ENCODE measurements at regions not wholly inside any gene's neighbourhood (a gene's known extent, or its start where the extent isn't known, plus 50 kb on each side); places are given as distances from the start of the nearest gene placed in this dataset.

GRCh38 chr11:69572861-69573260 lies 68.1 kb upstream of the CCND1 start:
- WGBS, 3 donors = 65 to 74% (median 66%) methylated on average over 5 of the region's 5 CpGs
- TF ChIP-seq EP300 (IDR thresholded peaks at IDR 0.05) (no peak), CTCF (IDR thresholded peaks at IDR 0.05) (no peak), POLR2A (IDR thresholded peaks at IDR 0.05) (no peak)
- Histone ChIP-seq H3K27me3 (no peaks in the 10 kb centered on the region), H3K9me3 (no peaks in the 10 kb centered on the region), H3K4me3 (no peak overlapping the region), H3K36me3 (no peaks in the 10 kb centered on the region), H3K27ac (no peak overlapping the region), H3K4me1 (ENCODE audit: insufficient read depth) (no peaks in the 10 kb centered on the region)
- no peak for DNase-seq
- intact Hi-C loops (cut with DNase I) = no loop called here

GRCh38 chr11:69573761-69574607 lies 67.0 kb upstream of the CCND1 start:
- TF ChIP-seq POLR2A (IDR thresholded peaks at IDR 0.05) = no peak
- TF ChIP-seq CTCF (IDR thresholded peaks at IDR 0.05) = no peak
- no peak for TF ChIP-seq EP300 (IDR thresholded peaks at IDR 0.05)
- no peak for DNase-seq
- H3K9me3 ChIP-seq = no peaks in the 10 kb centered on the region
- 72 to 83% (median 77%) methylated on average over 13 of the region's 13 CpGs for WGBS, 3 donors
- no peaks in the 10 kb centered on the region for H3K36me3 ChIP-seq
- no peak overlapping the region for H3K4me3 ChIP-seq
- H3K4me1 ChIP-seq (ENCODE audit: insufficient read depth) = no peaks in the 10 kb centered on the region
- H3K27ac ChIP-seq = no peak overlapping the region
- intact Hi-C loops (cut with DNase I) = no loop called here
- H3K27me3 ChIP-seq = no peaks in the 10 kb centered on the region

GRCh38 chr11:69574608-69575255 lies 66.2 kb upstream of the CCND1 start:
- Histone ChIP-seq H3K27me3 (no peaks in the 10 kb centered on the region), H3K4me1 (ENCODE audit: insufficient read depth) (no peaks in the 10 kb centered on the region), H3K4me3 (no peak overlapping the region), H3K27ac (no peak overlapping the region), H3K9me3 (no peaks in the 10 kb centered on the region), H3K36me3 (no peaks in the 10 kb centered on the region)
- no peak for DNase-seq
- WGBS, 3 donors = 84 to 86% (median 85%) methylated on average over 16 of the region's 16 CpGs
- intact Hi-C loops (cut with DNase I) = no loop called here
- no peak for TF ChIP-seq CTCF (IDR thresholded peaks at IDR 0.05)
- TF ChIP-seq POLR2A (IDR thresholded peaks at IDR 0.05) = no peak

GRCh38 chr11:69575296-69576068 lies 65.5 kb upstream of the CCND1 start:
- no peak for TF ChIP-seq CTCF (IDR thresholded peaks at IDR 0.05)
- TF ChIP-seq EP300 (IDR thresholded peaks at IDR 0.05) = no peak
- TF ChIP-seq POLR2A (IDR thresholded peaks at IDR 0.05) = no peak
- H3K4me3 ChIP-seq = no peak overlapping the region
- no peaks in the 10 kb centered on the region for H3K36me3 ChIP-seq
- intact Hi-C loops (cut with DNase I) = no loop called here
- no peak overlapping the region for H3K27ac ChIP-seq
- no peaks in the 10 kb centered on the region for H3K4me1 ChIP-seq (ENCODE audit: insufficient read depth)
- no peak for DNase-seq
- 61 to 79% (median 69%) methylated on average over 14 of the region's 14 CpGs for WGBS, 3 donors
- no peaks in the 10 kb centered on the region for H3K27me3 ChIP-seq
- H3K9me3 ChIP-seq = no peaks in the 10 kb centered on the region
